Urinary bladder (tissue), 3 donors: ENCODE measurements at regions not wholly inside any gene's neighbourhood (a gene's known extent, or its start where the extent isn't known, plus 50 kb on each side); places are given as distances from the start of the nearest gene placed in this dataset.

ENCODE experiments used
- DNase-seq: peaks from one replicate; pipeline ENCODE4 v3.0.0-alpha.2; 2015; ENCODE audit errors: extremely low spot score
- H3K27ac ChIP-seq: one replicate; pipeline ENCODE4 v1.5.1; 2013; ENCODE audit warnings: low read depth, mild to moderate bottlenecking, moderate library complexity
- H3K36me3 ChIP-seq: one replicate; pipeline ENCODE4 v1.6.1; 2013; ENCODE audit warnings: mild to moderate bottlenecking, moderate library complexity; ENCODE audit not compliant: insufficient read depth
- H3K4me1 ChIP-seq: one replicate; pipeline ENCODE4 v1.6.1; 2013; ENCODE audit warnings: mild to moderate bottlenecking, moderate library complexity; ENCODE audit not compliant: insufficient read depth
- H3K4me3 ChIP-seq: one replicate; pipeline ENCODE4 v1.5.1; 2013; ENCODE audit warnings: low read depth, low read length
- WGBS: extraction: QIAGEN DNeasy Blood & Tissue Kit; methylation state at CpG from one replicate; pipeline ENCODE4 v1.1.7; 2013; 5-methylcytosine and 5-hydroxymethylcytosine counted together
- donor health status: healthy with polysubstance abuse.
- donor health status: healthy.

- H3K4me1 ChIP-seq: no peaks in the 10 kb centered on the region
- H3K4me3 ChIP-seq: no peak overlapping the region
- no peaks in the 10 kb centered on the region for H3K36me3 ChIP-seq
- H3K27ac ChIP-seq: no peak overlapping the region
- no peak for DNase-seq
Observed at GRCh38 chr1:82446955-82447354, 646.2 kb downstream of the ADGRL2 start.

- no peaks in the 10 kb centered on the region for H3K4me1 ChIP-seq
- H3K36me3 ChIP-seq: no peaks in the 10 kb centered on the region
- no peak overlapping the region for H3K27ac ChIP-seq
- no peak for DNase-seq
- WGBS: 24% methylated on average over 2 of the region's 2 CpGs
- H3K4me3 ChIP-seq: no peak overlapping the region
Observed at GRCh38 chr1:82446236-82446635, 645.5 kb downstream of the ADGRL2 start.

GRCh38 chr1:82445827-82446226 is 645.1 kb downstream of the ADGRL2 start:
- Histone ChIP-seq H3K4me1 (no peaks in the 10 kb centered on the region), H3K27ac (no peak overlapping the region), H3K36me3 (no peaks in the 10 kb centered on the region), H3K4me3 (no peak overlapping the region)
- DNase-seq: no peak
- 43% methylated on average over 3 of the region's 3 CpGs for WGBS

GRCh38 chr1:82445132-82445531 is 644.4 kb downstream of the ADGRL2 start:
- no peaks in the 10 kb centered on the region for H3K36me3 ChIP-seq
- DNase-seq: no peak
- WGBS: 85% methylated on average over 3 of the region's 3 CpGs
- H3K4me1 ChIP-seq: no peaks in the 10 kb centered on the region
- H3K4me3 ChIP-seq: no peak overlapping the region
- no peak overlapping the region for H3K27ac ChIP-seq

GRCh38 chr1:82441402-82441801 is 640.7 kb downstream of the ADGRL2 start:
- Histone ChIP-seq H3K4me1 (no peaks in the 10 kb centered on the region), H3K4me3 (no peak overlapping the region), H3K27ac (no peak overlapping the region), H3K36me3 (no peaks in the 10 kb centered on the region)
- DNase-seq: no peak
- WGBS: 93% methylated on average over 4 of the region's 4 CpGs

GRCh38 chr1:82423174-82423815 is 622.6 kb downstream of the ADGRL2 start:
- no peak overlapping the region for H3K27ac ChIP-seq
- no peaks in the 10 kb centered on the region for H3K4me1 ChIP-seq
- DNase-seq: no peak
- H3K36me3 ChIP-seq: no peaks in the 10 kb centered on the region
- no peak overlapping the region for H3K4me3 ChIP-seq

GRCh38 chr1:82421782-82422181 is 621.0 kb downstream of the ADGRL2 start:
- DNase-seq: no peak
- H3K27ac ChIP-seq: no peak overlapping the region
- no peaks in the 10 kb centered on the region for H3K36me3 ChIP-seq
- no peak overlapping the region for H3K4me3 ChIP-seq
- WGBS: 72% methylated on average over 2 of the region's 2 CpGs
- H3K4me1 ChIP-seq: no peaks in the 10 kb centered on the region

GRCh38 chr1:82420584-82420983 is 619.9 kb downstream of the ADGRL2 start:
- H3K36me3 ChIP-seq: no peaks in the 10 kb centered on the region
- H3K4me1 ChIP-seq: no peaks in the 10 kb centered on the region
- WGBS: 83% methylated on average over 3 of the region's 3 CpGs
- H3K4me3 ChIP-seq: no peak overlapping the region
- DNase-seq: no peak
- H3K27ac ChIP-seq: no peak overlapping the region

- Histone ChIP-seq H3K4me1 (no peaks in the 10 kb centered on the region), H3K4me3 (no peak overlapping the region), H3K36me3 (no peaks in the 10 kb centered on the region), H3K27ac (no peak overlapping the region)
- no peak for DNase-seq
- WGBS: 95% methylated on average over 1 of the region's 1 CpG
Observed at GRCh38 chr1:82411605-82412004, 610.9 kb downstream of the ADGRL2 start.

GRCh38 chr1:82405333-82405732 is 604.6 kb downstream of the ADGRL2 start:
- no peaks in the 10 kb centered on the region for H3K36me3 ChIP-seq
- 94% methylated on average over 1 of the region's 1 CpG for WGBS
- no peak overlapping the region for H3K27ac ChIP-seq
- H3K4me1 ChIP-seq: no peaks in the 10 kb centered on the region
- no peak overlapping the region for H3K4me3 ChIP-seq
- DNase-seq: no peak

GRCh38 chr1:82401116-82401515 is 600.4 kb downstream of the ADGRL2 start:
- 82% methylated on average over 1 of the region's 1 CpG for WGBS
- DNase-seq: no peak
- Histone ChIP-seq H3K4me1 (no peaks in the 10 kb centered on the region), H3K36me3 (no peaks in the 10 kb centered on the region), H3K27ac (no peak overlapping the region), H3K4me3 (no peak overlapping the region)

GRCh38 chr1:82400521-82400920 is 599.8 kb downstream of the ADGRL2 start:
- WGBS: 77% methylated on average over 4 of the region's 4 CpGs
- DNase-seq: no peak
- Histone ChIP-seq H3K4me3 (no peak overlapping the region), H3K4me1 (no peaks in the 10 kb centered on the region), H3K36me3 (no peaks in the 10 kb centered on the region), H3K27ac (no peak overlapping the region)

GRCh38 chr1:82399093-82399492 is 598.4 kb downstream of the ADGRL2 start:
- no peak for DNase-seq
- Histone ChIP-seq H3K36me3 (no peaks in the 10 kb centered on the region), H3K4me3 (no peak overlapping the region), H3K4me1 (no peaks in the 10 kb centered on the region), H3K27ac (no peak overlapping the region)

GRCh38 chr1:82398357-82398756 is 597.6 kb downstream of the ADGRL2 start:
- Histone ChIP-seq H3K4me1 (no peaks in the 10 kb centered on the region), H3K4me3 (no peak overlapping the region), H3K36me3 (no peaks in the 10 kb centered on the region), H3K27ac (no peak overlapping the region)
- no peak for DNase-seq

- Histone ChIP-seq H3K4me1 (no peaks in the 10 kb centered on the region), H3K36me3 (no peaks in the 10 kb centered on the region), H3K27ac (no peak overlapping the region), H3K4me3 (no peak overlapping the region)
- whole genome bisulfite sequencing: 63% methylated on average over 4 of the region's 4 CpGs
- no peak for DNase-seq
Observed at GRCh38 chr1:82395440-82395839, 594.7 kb downstream of the ADGRL2 start.
